SK-N-SH treated with all-trans-retinoic acid at 6 μM for 48 hours (cell line): ENCODE measurements at regions not wholly inside any gene's neighbourhood (a gene's known extent, or its start where the extent isn't known, plus 50 kb on each side); places are given as distances from the start of the nearest gene placed in this dataset.

ENCODE experiments used
- ARNTL ChIP-seq: fragments of 450-650 bp; formaldehyde crosslinking; IDR thresholded peaks from 2 replicates; pipeline ENCODE4 v1.5.0; 2020; ENCODE audit warnings: low read depth, mild to moderate bottlenecking, moderate library complexity, borderline replicate concordance
- CSDC2 ChIP-seq: fragments of 250-450 bp; sonication (Bioruptor Pico); IDR thresholded peaks from 2 replicates; pipeline ENCODE4 v1.5.0; 2020; ENCODE audit warnings: mild to moderate bottlenecking, moderate library complexity
- GLIS3 ChIP-seq: fragments of 250-450 bp; sonication (Bioruptor Pico); IDR thresholded peaks from 2 replicates; pipeline ENCODE4 v1.5.0; 2020; ENCODE audit warnings: mild to moderate bottlenecking, moderate library complexity
- RARB ChIP-seq: fragments of 250-450 bp; sonication (Bioruptor Pico); IDR thresholded peaks from 2 replicates; pipeline ENCODE4 v1.8.0; 2021; ENCODE audit warnings: mild to moderate bottlenecking, moderate library complexity
- SNAI2 ChIP-seq: fragments of 250-450 bp; sonication (Bioruptor Pico); IDR thresholded peaks from 2 replicates; pipeline ENCODE4 v1.5.0; 2020; ENCODE audit warnings: mild to moderate bottlenecking, moderate library complexity
- ZFP3 ChIP-seq: fragments of 250-450 bp; sonication (Bioruptor Pico); IDR thresholded peaks from 2 replicates; pipeline ENCODE4 v1.5.0; 2020; ENCODE audit warnings: mild to moderate bottlenecking, moderate library complexity
- ZNF8 ChIP-seq: fragments of 450-650 bp; formaldehyde crosslinking; IDR thresholded peaks from 2 replicates; pipeline ENCODE4 v1.5.0; 2020; ENCODE audit warnings: mild to moderate bottlenecking, moderate library complexity
- TF ChIP-seq, protein P1 (sequence below): fragments of 250-450 bp; sonication (Bioruptor Pico); IDR thresholded peaks from 2 replicates; pipeline ENCODE4 v1.5.1; 2021; ENCODE audit warnings: mild to moderate bottlenecking, moderate library complexity
- TF ChIP-seq, protein P2 (sequence below): fragments of 250-450 bp; sonication (Bioruptor Pico); IDR thresholded peaks from 2 replicates; pipeline ENCODE4 v1.8.0; 2020; ENCODE audit warnings: mild to moderate bottlenecking, moderate library complexity, borderline replicate concordance

DNA sequence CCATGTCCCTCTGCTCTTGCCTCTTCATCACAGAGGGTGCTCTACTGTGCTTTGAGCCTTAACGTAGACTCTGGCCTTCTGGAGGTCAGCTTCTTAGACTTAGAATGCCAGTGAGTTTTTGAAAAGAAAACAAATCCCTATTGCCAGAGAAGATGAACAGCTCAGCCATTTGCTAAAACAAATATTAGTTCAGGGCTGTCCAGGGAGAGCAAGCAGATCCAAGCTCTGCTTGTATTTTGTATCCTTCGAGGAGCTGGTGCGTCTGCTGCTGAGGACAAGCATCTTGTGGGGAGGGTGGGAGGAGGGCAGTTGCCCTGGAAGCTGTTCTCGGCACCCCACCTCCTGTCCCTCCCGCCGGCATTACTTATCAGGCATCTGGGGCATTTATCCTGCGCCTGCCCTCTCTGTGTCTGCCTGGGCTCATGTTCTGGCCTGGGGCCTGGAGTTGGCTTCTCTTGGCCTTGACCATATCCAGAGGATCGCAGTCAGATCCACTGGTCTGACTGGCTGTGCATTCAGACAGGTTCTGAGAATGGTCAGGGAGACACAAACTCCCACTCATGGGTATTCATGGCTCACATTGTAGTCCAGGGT, 173.1 kb upstream of the NLRP1 start:
- TF ChIP-seq ARNTL (no peak), ZFP3 (no peak), SNAI2 (CRISPR knock-in tag) (no peak), ZNF8 (CRISPR knock-in tag) (no peak), RARB (no peak), GLIS3 (CRISPR knock-in tag) (no peak), CSDC2 (CRISPR knock-in tag) (no peak)
- TF ChIP-seq, protein P1, sequence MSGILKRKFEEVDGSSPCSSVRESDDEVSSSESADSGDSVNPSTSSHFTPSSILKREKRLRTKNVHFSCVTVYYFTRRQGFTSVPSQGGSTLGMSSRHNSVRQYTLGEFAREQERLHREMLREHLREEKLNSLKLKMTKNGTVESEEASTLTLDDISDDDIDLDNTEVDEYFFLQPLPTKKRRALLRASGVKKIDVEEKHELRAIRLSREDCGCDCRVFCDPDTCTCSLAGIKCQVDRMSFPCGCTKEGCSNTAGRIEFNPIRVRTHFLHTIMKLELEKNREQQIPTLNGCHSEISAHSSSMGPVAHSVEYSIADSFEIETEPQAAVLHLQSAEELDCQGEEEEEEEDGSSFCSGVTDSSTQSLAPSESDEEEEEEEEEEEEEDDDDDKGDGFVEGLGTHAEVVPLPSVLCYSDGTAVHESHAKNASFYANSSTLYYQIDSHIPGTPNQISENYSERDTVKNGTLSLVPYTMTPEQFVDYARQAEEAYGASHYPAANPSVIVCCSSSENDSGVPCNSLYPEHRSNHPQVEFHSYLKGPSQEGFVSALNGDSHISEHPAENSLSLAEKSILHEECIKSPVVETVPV (CRISPR knock-in tag): no peak
- TF ChIP-seq, protein P2, sequence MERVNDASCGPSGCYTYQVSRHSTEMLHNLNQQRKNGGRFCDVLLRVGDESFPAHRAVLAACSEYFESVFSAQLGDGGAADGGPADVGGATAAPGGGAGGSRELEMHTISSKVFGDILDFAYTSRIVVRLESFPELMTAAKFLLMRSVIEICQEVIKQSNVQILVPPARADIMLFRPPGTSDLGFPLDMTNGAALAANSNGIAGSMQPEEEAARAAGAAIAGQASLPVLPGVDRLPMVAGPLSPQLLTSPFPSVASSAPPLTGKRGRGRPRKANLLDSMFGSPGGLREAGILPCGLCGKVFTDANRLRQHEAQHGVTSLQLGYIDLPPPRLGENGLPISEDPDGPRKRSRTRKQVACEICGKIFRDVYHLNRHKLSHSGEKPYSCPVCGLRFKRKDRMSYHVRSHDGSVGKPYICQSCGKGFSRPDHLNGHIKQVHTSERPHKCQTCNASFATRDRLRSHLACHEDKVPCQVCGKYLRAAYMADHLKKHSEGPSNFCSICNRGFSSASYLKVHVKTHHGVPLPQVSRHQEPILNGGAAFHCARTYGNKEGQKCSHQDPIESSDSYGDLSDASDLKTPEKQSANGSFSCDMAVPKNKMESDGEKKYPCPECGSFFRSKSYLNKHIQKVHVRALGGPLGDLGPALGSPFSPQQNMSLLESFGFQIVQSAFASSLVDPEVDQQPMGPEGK: no peak
